CD14-positive monocyte (primary cell): ENCODE measurements at regions not wholly inside any gene's neighbourhood (a gene's known extent, or its start where the extent isn't known, plus 50 kb on each side); places are given as distances from the start of the nearest gene placed in this dataset.
"Not testable (repeated sequence)": the region's sequence is repeated elsewhere in the genome, so short reads cannot be mapped to it uniquely, and the experiment has no call there.

Source experiments
- DNase-seq, 3 donors: peaks; one replicate each; pipeline ENCODE4 v3.0.0-alpha.2; 2011 to 2022
- H2AFZ ChIP-seq: 2 replicates; pipeline ENCODE4 v1.6.0; 2012; ENCODE audit warnings: mild to moderate bottlenecking, low read depth, low read length, inconsistent platforms; ENCODE audit not compliant: insufficient read depth, poor library complexity, severe bottlenecking
- H3K27ac ChIP-seq, 2 donors: 1 replicate in 1 of 2; 2 replicates in 1 of 2; pipeline ENCODE4 v1.5.1; 2012 to 2013; ENCODE audit warnings: low read length in 2 of 2, control low read depth in 1 of 2, inconsistent platforms in 1 of 2, low read depth in 1 of 2, mild to moderate bottlenecking in 1 of 2
- H3K27me3 ChIP-seq, 2 donors: one replicate each; pipeline versions ENCODE4 v1.6.0 to v1.6.1; 2011 to 2013; ENCODE audit warnings: low read length in 2 of 2; ENCODE audit not compliant: control insufficient read depth in 2 of 2, insufficient read depth in 2 of 2
- H3K36me3 ChIP-seq, 2 donors: replicated peaks in 1 of 2; 1 replicate in 1 of 2; 2 replicates in 1 of 2; pipeline versions ENCODE4 v1.5.1 to v1.6.1; 2012 to 2013; ENCODE audit warnings: low read length in 2 of 2, control low read depth in 1 of 2, inconsistent platforms in 1 of 2, mild to moderate bottlenecking in 1 of 2; ENCODE audit not compliant: insufficient read depth in 2 of 2, control insufficient read depth in 1 of 2
- H3K4me1 ChIP-seq, 2 donors: 1 replicate in 1 of 2; 2 replicates in 1 of 2; pipeline versions ENCODE4 v1.5.1 to v1.6.1; 2012 to 2013; ENCODE audit warnings: low read length in 2 of 2, control low read depth in 1 of 2, inconsistent platforms in 1 of 2, mild to moderate bottlenecking in 1 of 2, moderate library complexity in 1 of 2; ENCODE audit not compliant: insufficient read depth in 2 of 2, control insufficient read depth in 1 of 2
- H3K4me2 ChIP-seq: replicated peaks from 2 replicates; pipeline ENCODE3; 2012; ENCODE audit warnings: low read length, moderate library complexity, mild to moderate bottlenecking; ENCODE audit not compliant: poor library complexity, severe bottlenecking; ENCODE audit errors: extremely low read depth
- H3K4me3 ChIP-seq, 3 experiments: fragments of 200-600 bp in 1 of 3; sonication (generic) in 1 of 3; replicated peaks in 1 of 3; 1 replicate in 2 of 3; 2 replicates in 1 of 3; pipeline ENCODE4 v1.5.1; 2011 to 2013; ENCODE audit warnings: low read length in 3 of 3, mild to moderate bottlenecking in 3 of 3, control low read depth in 2 of 3, low read depth in 2 of 3, inconsistent platforms in 1 of 3, moderate library complexity in 1 of 3
- H3K79me2 ChIP-seq: 2 replicates; pipeline ENCODE4 v1.6.0; 2012; ENCODE audit warnings: mild to moderate bottlenecking, control low read depth, inconsistent platforms, low read length, moderate library complexity; ENCODE audit not compliant: insufficient read depth
- H3K9ac ChIP-seq: 2 replicates; pipeline ENCODE4 v1.6.0; 2017; ENCODE audit warnings: low read length, mild to moderate bottlenecking; ENCODE audit not compliant: insufficient read depth, poor library complexity, severe bottlenecking
- H3K9me3 ChIP-seq, 2 donors: replicated peaks in 1 of 2; 1 replicate in 1 of 2; 2 replicates in 1 of 2; pipeline versions ENCODE4 v1.5.1 to v1.6.1; 2012 to 2013; ENCODE audit warnings: low read length in 2 of 2, control low read depth in 1 of 2; ENCODE audit not compliant: control insufficient read depth in 1 of 2, insufficient read depth in 1 of 2
- H4K20me1 ChIP-seq: 2 replicates; pipeline ENCODE4 v1.6.0; 2012; ENCODE audit warnings: mild to moderate bottlenecking, low read length, control low read depth, moderate library complexity; ENCODE audit not compliant: insufficient read depth
- H3K27ac Mint-ChIP-seq, 7 donors: one replicate each; pipeline ENCODE4 v1.8.0; 2020; ENCODE audit warnings: mild to moderate bottlenecking in 7 of 7, mixed read lengths in 7 of 7, moderate library complexity in 6 of 7, inconsistent platforms in 2 of 7
- H3K27me3 Mint-ChIP-seq, 3 donors: one replicate each; pipeline ENCODE4 v1.8.0; 2021 to 2022; ENCODE audit warnings: low read depth in 3 of 3, mild to moderate bottlenecking in 3 of 3, mixed read lengths in 3 of 3, moderate library complexity in 3 of 3, inconsistent platforms in 1 of 3
- H3K36me3 Mint-ChIP-seq, 2 donors: one replicate each; pipeline ENCODE4 v1.8.0; 2020; ENCODE audit warnings: mixed read lengths in 2 of 2, inconsistent platforms in 1 of 2, mild to moderate bottlenecking in 1 of 2
- H3K4me1 Mint-ChIP-seq: one replicate; pipeline ENCODE4 v1.8.0; 2020; ENCODE audit warnings: mild to moderate bottlenecking, mixed read lengths
- H3K4me3 Mint-ChIP-seq, 2 donors: one replicate each; pipeline ENCODE4 v1.8.0; 2020; ENCODE audit warnings: mild to moderate bottlenecking in 2 of 2, mixed read lengths in 2 of 2, moderate library complexity in 1 of 2
- H3K9me3 Mint-ChIP-seq, 7 donors: one replicate each; pipeline ENCODE4 v1.8.0; 2020 to 2022; ENCODE audit warnings: mixed read lengths in 7 of 7, mild to moderate bottlenecking in 6 of 7, moderate library complexity in 6 of 7, inconsistent platforms in 2 of 7
- WGBS: methylation state at CpG from one replicate; pipeline ENCODE4 v1.1.5; 2013; ENCODE audit warnings: missing lambda C conversion rate; ENCODE audit not compliant: insufficient coverage; 5-methylcytosine and 5-hydroxymethylcytosine counted together
- intact Hi-C, 2 donors: fragments of 100-400 bp; cut with micrococcal nuclease; formaldehyde crosslinking; loops; one replicate each; pipeline versions ENCODE4 v1.15.0 to v1.15.1; 2023
- TF ChIP-seq, protein P1 (sequence below): fragments of 200-600 bp; IDR thresholded peaks from one replicate; pipeline ENCODE4 v1.8.0; 2022; ENCODE audit warnings: antibody characterized with exemption, mild to moderate bottlenecking

DNA sequence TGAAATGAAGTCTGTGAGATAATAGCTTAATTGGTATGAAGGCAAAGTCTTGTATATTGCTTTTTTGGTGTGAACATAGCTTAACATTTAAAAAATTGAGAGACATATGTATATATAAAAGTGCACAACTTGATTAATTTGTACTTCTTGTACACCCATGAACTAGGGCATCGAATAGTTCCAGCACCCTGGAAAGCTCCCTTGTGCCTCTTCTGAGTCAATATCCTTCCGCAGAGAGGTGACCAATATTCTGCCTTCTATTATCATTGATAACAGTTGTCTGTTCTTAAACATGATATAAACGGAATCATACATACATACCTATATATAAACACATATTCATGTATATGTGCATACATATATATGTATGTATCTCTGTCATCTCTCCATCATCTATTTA, 185.4 kb downstream of the PHF2 start:
- Histone ChIP-seq H2AFZ (no peak overlapping the region), H4K20me1 (no peaks in the 10 kb centered on the region), H3K9me3 (peaks cover 14 to 16% of the 10 kb centered on the region in 2 donors), H3K4me3 (no peak overlapping the region), H3K27ac (no peak overlapping the region), H3K79me2 (no peaks in the 10 kb centered on the region), H3K4me2 (no peak overlapping the region), H3K9ac (no peak overlapping the region), H3K27me3 (no peaks in the 10 kb centered on the region), H3K36me3 (no peaks in the 10 kb centered on the region), H3K4me1 (no peaks in the 10 kb centered on the region)
- Mint-ChIP-seq H3K4me1 (no peaks in the 10 kb centered on the region), H3K36me3 (no peaks in the 10 kb centered on the region), H3K9me3 (peaks cover 9 to 29% (median 19%) of the 10 kb centered on the region in 7 donors), H3K27ac (no peak overlapping the region), H3K4me3 (no peak overlapping the region), H3K27me3 (peaks cover 0 to 6% (median 2%) of the 10 kb centered on the region in 3 donors)
- TF ChIP-seq, protein P1, sequence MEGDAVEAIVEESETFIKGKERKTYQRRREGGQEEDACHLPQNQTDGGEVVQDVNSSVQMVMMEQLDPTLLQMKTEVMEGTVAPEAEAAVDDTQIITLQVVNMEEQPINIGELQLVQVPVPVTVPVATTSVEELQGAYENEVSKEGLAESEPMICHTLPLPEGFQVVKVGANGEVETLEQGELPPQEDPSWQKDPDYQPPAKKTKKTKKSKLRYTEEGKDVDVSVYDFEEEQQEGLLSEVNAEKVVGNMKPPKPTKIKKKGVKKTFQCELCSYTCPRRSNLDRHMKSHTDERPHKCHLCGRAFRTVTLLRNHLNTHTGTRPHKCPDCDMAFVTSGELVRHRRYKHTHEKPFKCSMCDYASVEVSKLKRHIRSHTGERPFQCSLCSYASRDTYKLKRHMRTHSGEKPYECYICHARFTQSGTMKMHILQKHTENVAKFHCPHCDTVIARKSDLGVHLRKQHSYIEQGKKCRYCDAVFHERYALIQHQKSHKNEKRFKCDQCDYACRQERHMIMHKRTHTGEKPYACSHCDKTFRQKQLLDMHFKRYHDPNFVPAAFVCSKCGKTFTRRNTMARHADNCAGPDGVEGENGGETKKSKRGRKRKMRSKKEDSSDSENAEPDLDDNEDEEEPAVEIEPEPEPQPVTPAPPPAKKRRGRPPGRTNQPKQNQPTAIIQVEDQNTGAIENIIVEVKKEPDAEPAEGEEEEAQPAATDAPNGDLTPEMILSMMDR, result no peak
- WGBS, result 80% methylated on average over 1 of the region's 3 CpGs
- intact Hi-C loops, result no loop called here
- no peak for DNase-seq

DNA sequence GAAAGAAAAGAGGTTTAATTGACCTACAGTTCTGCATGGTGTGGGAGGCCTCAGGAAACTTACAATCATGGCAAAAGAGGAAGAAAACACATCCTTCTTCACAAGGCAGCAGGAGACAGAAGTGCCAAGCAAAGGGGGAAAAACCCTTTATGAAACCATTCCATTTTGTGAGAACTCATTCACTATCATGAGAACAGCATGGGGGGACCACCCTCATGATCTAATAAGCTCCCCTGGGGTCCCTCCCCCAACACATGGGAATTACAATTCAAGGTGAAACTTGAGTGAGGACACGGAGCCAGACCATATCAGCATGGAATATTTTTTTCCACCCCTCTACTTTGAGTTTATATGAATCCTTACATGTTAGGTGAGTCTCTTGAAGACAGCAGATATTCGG, 173.7 kb downstream of the PHF2 start:
- H3K27ac Mint-ChIP-seq, result no peak overlapping the region
- H3K27me3 Mint-ChIP-seq, result peaks cover 0 to 2% (median 1%) of the 10 kb centered on the region in 3 donors
- H3K79me2 ChIP-seq, result no peaks in the 10 kb centered on the region
- no peaks in the 10 kb centered on the region for H3K27me3 ChIP-seq
- peaks cover 24 to 53% of the 10 kb centered on the region in 2 donors for H3K9me3 ChIP-seq
- DNase-seq, result no peak
- no peak overlapping the region for H3K27ac ChIP-seq
- H3K9me3 Mint-ChIP-seq, result peaks cover 36 to 58% (median 54%) of the 10 kb centered on the region in 7 donors
- no peaks in the 10 kb centered on the region for H3K36me3 ChIP-seq
- no CpG with 5 or more reads among the region's 2 CpGs for WGBS
- no peak overlapping the region for H3K4me3 Mint-ChIP-seq
- TF ChIP-seq, protein P1, result no peak
- no peaks in the 10 kb centered on the region for H4K20me1 ChIP-seq
- no peaks in the 10 kb centered on the region for H3K4me1 Mint-ChIP-seq
- no peak overlapping the region for H3K4me2 ChIP-seq
- no peak overlapping the region for H2AFZ ChIP-seq
- H3K4me3 ChIP-seq, result no peak overlapping the region
- intact Hi-C loops, result no loop called here
- H3K36me3 Mint-ChIP-seq, result no peaks in the 10 kb centered on the region
- H3K9ac ChIP-seq, result no peak overlapping the region
- no peaks in the 10 kb centered on the region for H3K4me1 ChIP-seq

GRCh38 chr9:93748827-93749226, 172.4 kb downstream of the PHF2 start:
- H3K4me1 ChIP-seq, H4K20me1 ChIP-seq, H3K79me2 ChIP-seq, H3K4me3 Mint-ChIP-seq, H3K4me2 ChIP-seq, H3K27me3 Mint-ChIP-seq, intact Hi-C loops, H3K27ac ChIP-seq, H3K4me3 ChIP-seq, H3K9ac ChIP-seq, H3K27ac Mint-ChIP-seq, H2AFZ ChIP-seq, H3K36me3 ChIP-seq, H3K4me1 Mint-ChIP-seq, H3K36me3 Mint-ChIP-seq, H3K27me3 ChIP-seq, DNase-seq: not testable (repeated sequence)
- 100% methylated on average over 1 of the region's 1 CpG for WGBS
- H3K9me3 ChIP-seq, result peaks cover 22 to 52% of the 10 kb centered on the region in 2 donors
- H3K9me3 Mint-ChIP-seq, result peaks cover 35 to 58% (median 50%) of the 10 kb centered on the region in 7 donors
